Activated gamma-delta T cell treated with Interleukin-2 at 50 U/mL for 16 hours (primary cell): ENCODE measurements at regions not wholly inside any gene's neighbourhood (a gene's known extent, or its start where the extent isn't known, plus 50 kb on each side); places are given as distances from the start of the nearest gene placed in this dataset.
"Not testable (repeated sequence)": the region's sequence is repeated elsewhere in the genome, so short reads cannot be mapped to it uniquely, and the experiment has no call there.

Experiments
- DNase-seq: peaks from one replicate; pipeline ENCODE4 v3.0.0-alpha.2; 2020

GRCh38 chr11:39462506-39462905 lies 1996.9 kb downstream of the LRRC4C start:
- DNase-seq, result no peak

GRCh38 chr11:39461066-39461465 lies 1998.4 kb downstream of the LRRC4C start:
- DNase-seq, result no peak

GRCh38 chr11:39459606-39460005 lies 1999.8 kb downstream of the LRRC4C start:
- no peak for DNase-seq

- DNase-seq, result no peak
Measured at GRCh38 chr11:39458481-39458880, 2001.0 kb downstream of the LRRC4C start.

- DNase-seq, result no peak
Measured at GRCh38 chr11:39443424-39444022, 2015.9 kb downstream of the LRRC4C start.

GRCh38 chr11:39442177-39442576 lies 2017.3 kb downstream of the LRRC4C start:
- no peak for DNase-seq

GRCh38 chr11:39435641-39436040 lies 2023.8 kb downstream of the LRRC4C start:
- no peak for DNase-seq

- DNase-seq, result no peak
Measured at GRCh38 chr11:39434466-39434865, 2025.0 kb downstream of the LRRC4C start.

GRCh38 chr11:39432929-39433328 lies 2026.5 kb downstream of the LRRC4C start:
- no peak for DNase-seq

GRCh38 chr11:39425226-39425625 lies 2034.2 kb downstream of the LRRC4C start:
- no peak for DNase-seq

- no peak for DNase-seq
Measured at GRCh38 chr11:39412117-39412516, 2047.3 kb downstream of the LRRC4C start.

GRCh38 chr11:39385911-39386310 lies 2073.5 kb downstream of the LRRC4C start:
- no peak for DNase-seq

GRCh38 chr11:39374963-39375698 lies 2084.3 kb downstream of the LRRC4C start:
- no peak for DNase-seq

- DNase-seq, result no peak
Measured at GRCh38 chr11:39367534-39367933, 2091.9 kb downstream of the LRRC4C start.

- DNase-seq, result no peak
Measured at GRCh38 chr11:39365809-39366436, 2093.5 kb downstream of the LRRC4C start.

GRCh38 chr11:39363571-39363970 lies 2095.9 kb downstream of the LRRC4C start:
- no peak for DNase-seq

GRCh38 chr11:39361557-39361956 lies 2097.9 kb downstream of the LRRC4C start:
- DNase-seq, result no peak

GRCh38 chr11:39345834-39346442 lies 2113.5 kb downstream of the LRRC4C start:
- no peak for DNase-seq

- no peak for DNase-seq
Measured at GRCh38 chr11:39341461-39341860, 2118.0 kb downstream of the LRRC4C start.

GRCh38 chr11:39333006-39333405 lies 2126.4 kb downstream of the LRRC4C start:
- DNase-seq, result not testable (repeated sequence)

GRCh38 chr11:39327302-39327701 lies 2132.2 kb downstream of the LRRC4C start:
- no peak for DNase-seq

GRCh38 chr11:39311888-39312287 lies 2147.6 kb downstream of the LRRC4C start:
- not testable (repeated sequence) for DNase-seq

GRCh38 chr11:39304586-39304985 lies 2154.9 kb downstream of the LRRC4C start:
- DNase-seq, result no peak

GRCh38 chr11:39294648-39295047 lies 2164.8 kb downstream of the LRRC4C start:
- DNase-seq, result no peak
